NT2/D1 (cell line): ENCODE measurements at regions not wholly inside any gene's neighbourhood (a gene's known extent, or its start where the extent isn't known, plus 50 kb on each side); places are given as distances from the start of the nearest gene placed in this dataset.

Experiments used
- DNase-seq: peaks from one replicate; pipeline ENCODE4 v3.0.0-alpha.2; 2011; ENCODE audit warnings: low read depth, low spot score
- H3K27me3 ChIP-seq: 2 replicates; pipeline ENCODE4 v1.6.0; 2011; ENCODE audit warnings: mild to moderate bottlenecking; ENCODE audit not compliant: insufficient read length, insufficient read depth
- H3K36me3 ChIP-seq: 2 replicates; pipeline ENCODE4 v1.6.1; 2011; ENCODE audit warnings: mild to moderate bottlenecking, low read length, mixed read lengths; ENCODE audit not compliant: insufficient read depth, insufficient read length
- H3K4me1 ChIP-seq: 2 replicates; pipeline ENCODE4 v1.5.1; 2011; ENCODE audit not compliant: insufficient read depth, insufficient read length
- H3K4me3 ChIP-seq: 2 replicates; pipeline ENCODE4 v1.5.1; 2011; ENCODE audit warnings: low read depth; ENCODE audit not compliant: insufficient read length
- H3K9ac ChIP-seq: 2 replicates; pipeline ENCODE4 v1.6.0; 2011; ENCODE audit warnings: low read depth; ENCODE audit not compliant: insufficient read length
- H3K9me3 ChIP-seq: 2 replicates; pipeline ENCODE4 v1.5.1; 2011; ENCODE audit warnings: mild to moderate bottlenecking, low read length; ENCODE audit not compliant: insufficient read depth
- SUZ12 ChIP-seq: IDR thresholded peaks from 2 replicates; pipeline ENCODE4 v1.6.1; 2011; ENCODE audit not compliant: insufficient read length, insufficient read depth; ENCODE audit errors: extremely low read depth
- YY1 ChIP-seq: IDR thresholded peaks from 2 replicates; pipeline ENCODE4 v1.6.1; 2011; ENCODE audit not compliant: insufficient read length, insufficient read depth
- ZNF274 ChIP-seq: IDR thresholded peaks from 2 replicates; pipeline ENCODE4 v1.6.1; 2011; ENCODE audit warnings: mild to moderate bottlenecking, low read depth, low read length

- H3K9ac ChIP-seq: no peak overlapping the region
- TF ChIP-seq ZNF274: no peak
- no peak for TF ChIP-seq SUZ12
- no peak for TF ChIP-seq YY1
These were observed 114.0 kb upstream of the PDZRN3 start for GRCh38 chr3:73738711-73739110.

GRCh38 chr3:73734211-73735089 lies 109.7 kb upstream of the PDZRN3 start:
- H3K36me3 ChIP-seq: no peaks in the 10 kb centered on the region
- DNase-seq: no peak
- H3K4me3 ChIP-seq: no peak overlapping the region
- no peaks in the 10 kb centered on the region for H3K27me3 ChIP-seq
- no peaks in the 10 kb centered on the region for H3K4me1 ChIP-seq
- TF ChIP-seq YY1 (no peak), ZNF274 (no peak), SUZ12 (no peak)
- H3K9ac ChIP-seq: no peak overlapping the region
- no peaks in the 10 kb centered on the region for H3K9me3 ChIP-seq

More at GRCh38 chr3:73738711-73739110, 114.0 kb upstream of the PDZRN3 start:
- DNase-seq: no peak
- Histone ChIP-seq H3K27me3 (no peaks in the 10 kb centered on the region), H3K4me3 (no peak overlapping the region), H3K36me3 (no peaks in the 10 kb centered on the region), H3K9me3 (no peaks in the 10 kb centered on the region), H3K4me1 (no peaks in the 10 kb centered on the region)

- Histone ChIP-seq H3K9ac (no peak overlapping the region), H3K36me3 (no peaks in the 10 kb centered on the region), H3K4me1 (no peaks in the 10 kb centered on the region), H3K4me3 (no peak overlapping the region), H3K9me3 (no peaks in the 10 kb centered on the region), H3K27me3 (no peaks in the 10 kb centered on the region)
- no peak for DNase-seq
- TF ChIP-seq YY1: no peak
- TF ChIP-seq SUZ12: no peak
- no peak for TF ChIP-seq ZNF274
These were observed 109.0 kb upstream of the PDZRN3 start for GRCh38 chr3:73733746-73734145.

GRCh38 chr3:73729969-73730440 lies 105.3 kb upstream of the PDZRN3 start:
- Histone ChIP-seq H3K36me3 (no peaks in the 10 kb centered on the region), H3K9ac (no peak overlapping the region), H3K4me1 (no peaks in the 10 kb centered on the region), H3K9me3 (no peaks in the 10 kb centered on the region), H3K4me3 (no peak overlapping the region), H3K27me3 (no peaks in the 10 kb centered on the region)
- TF ChIP-seq YY1 (no peak), SUZ12 (no peak), ZNF274 (no peak)
- DNase-seq: no peak

GRCh38 chr3:73727854-73728253 lies 103.1 kb upstream of the PDZRN3 start:
- H3K27me3 ChIP-seq: no peaks in the 10 kb centered on the region
- no peak overlapping the region for H3K4me3 ChIP-seq
- H3K9me3 ChIP-seq: no peaks in the 10 kb centered on the region
- no peak for TF ChIP-seq SUZ12
- TF ChIP-seq YY1: no peak
- TF ChIP-seq ZNF274: no peak
- no peaks in the 10 kb centered on the region for H3K4me1 ChIP-seq
- no peak for DNase-seq
- H3K9ac ChIP-seq: no peak overlapping the region
- H3K36me3 ChIP-seq: no peaks in the 10 kb centered on the region

GRCh38 chr3:73727117-73727821 lies 102.5 kb upstream of the PDZRN3 start:
- DNase-seq: peak; percentile 55
- Histone ChIP-seq H3K36me3 (no peaks in the 10 kb centered on the region), H3K4me1 (no peaks in the 10 kb centered on the region), H3K9me3 (no peaks in the 10 kb centered on the region), H3K4me3 (no peak overlapping the region), H3K9ac (no peak overlapping the region), H3K27me3 (no peaks in the 10 kb centered on the region)
- TF ChIP-seq SUZ12 (no peak), YY1 (no peak), ZNF274 (no peak)

- Histone ChIP-seq H3K36me3 (no peaks in the 10 kb centered on the region), H3K4me3 (no peak overlapping the region), H3K9ac (no peak overlapping the region), H3K27me3 (no peaks in the 10 kb centered on the region), H3K9me3 (no peaks in the 10 kb centered on the region), H3K4me1 (no peaks in the 10 kb centered on the region)
- TF ChIP-seq YY1: no peak
- TF ChIP-seq SUZ12: no peak
- TF ChIP-seq ZNF274: no peak
- no peak for DNase-seq
These were observed 98.9 kb upstream of the PDZRN3 start for GRCh38 chr3:73723596-73723995.
